Tongue (tissue), 2 donors: ENCODE measurements at regions not wholly inside any gene's neighbourhood (a gene's known extent, or its start where the extent isn't known, plus 50 kb on each side); places are given as distances from the start of the nearest gene placed in this dataset. TPM values are rescaled to one million over a fixed set of nuclear protein-coding genes. Genes with fewer than 3 reads are reported as not detected.

Experiments used
- DNase-seq: peaks from one replicate; pipeline ENCODE4 v3.0.0-alpha.2; 2015
- small RNA-seq: library from RNA; depleted of rRNA; stranded (forward); fragments of <200 nt; gene quantifications from one replicate; pipeline ENCODE3, GENCODE V24; 2014; ENCODE audit warnings: low replicate concordance

GRCh38 chr6:37556881-37557644 lies 57.4 kb upstream of the CCDC167 start:
- no peak for DNase-seq

GRCh38 chr6:37555040-37555781 lies 55.5 kb upstream of the CCDC167 start:
- DNase-seq, result no peak

DNA sequence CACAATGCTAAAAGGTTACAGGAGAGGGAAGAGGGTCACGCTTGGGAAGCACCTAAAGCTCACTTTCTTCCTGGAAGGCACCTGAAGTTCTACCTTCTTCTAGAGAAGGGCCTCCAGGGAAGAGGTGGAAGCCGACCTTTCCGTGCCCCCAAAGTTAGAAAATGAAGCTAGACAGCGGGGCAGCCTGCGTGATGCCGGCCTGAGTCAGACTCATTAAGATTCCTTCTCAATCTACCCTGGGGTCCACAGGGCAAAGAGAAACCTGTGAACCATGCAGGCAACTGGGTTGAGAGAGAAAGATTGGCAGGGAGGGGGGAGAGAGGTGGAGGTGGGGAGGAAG lies 54.8 kb upstream of the CCDC167 start:
- no peak for DNase-seq

DNA sequence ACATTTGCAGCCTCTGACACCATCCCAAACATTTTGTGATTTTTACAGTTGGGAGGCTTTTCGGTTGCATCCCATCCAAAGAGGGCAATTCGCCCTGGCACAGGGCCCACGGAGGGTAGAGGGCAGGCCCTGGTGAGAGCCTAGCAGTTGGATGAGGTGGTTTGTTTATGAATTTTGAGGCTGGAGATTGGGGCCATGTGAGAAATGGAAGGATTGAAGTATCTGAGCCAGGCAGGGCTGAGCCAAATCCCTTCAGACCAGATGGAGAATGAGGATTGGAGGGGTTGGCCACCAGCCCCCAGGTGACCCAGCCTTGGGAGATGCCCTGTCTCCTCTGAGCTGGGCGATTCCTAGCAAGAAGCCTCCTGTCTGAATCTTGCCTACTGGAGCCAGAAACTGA lies 52.6 kb upstream of the CCDC167 start:
- no peak for DNase-seq

GRCh38 chr6:37551867-37552266 lies 52.2 kb upstream of the CCDC167 start:
- no peak for DNase-seq

- no peak for DNase-seq
Measured at GRCh38 chr6:37551446-37551845, 51.8 kb upstream of the CCDC167 start.

DNA sequence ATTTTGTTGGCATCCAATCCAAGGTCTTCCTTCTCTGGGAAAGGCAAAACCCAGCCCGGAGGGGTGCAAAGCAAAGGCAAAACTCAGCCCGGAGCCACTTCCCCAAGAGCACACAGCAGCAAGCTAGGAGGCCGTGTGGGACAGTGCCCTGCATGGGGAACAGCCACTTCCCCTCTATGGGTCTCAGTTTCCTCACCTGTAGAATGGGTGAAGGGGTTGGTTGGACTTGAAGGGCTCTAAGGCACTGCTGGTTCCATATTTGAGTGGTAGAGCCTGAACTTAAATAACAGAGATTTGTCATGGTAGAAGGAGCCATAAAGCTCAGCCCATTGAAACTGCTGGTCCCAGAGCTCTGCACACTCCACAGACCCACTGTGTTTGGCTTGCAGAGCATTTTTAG lies 51.3 kb upstream of the CCDC167 start:
- DNase-seq, result no peak

DNA sequence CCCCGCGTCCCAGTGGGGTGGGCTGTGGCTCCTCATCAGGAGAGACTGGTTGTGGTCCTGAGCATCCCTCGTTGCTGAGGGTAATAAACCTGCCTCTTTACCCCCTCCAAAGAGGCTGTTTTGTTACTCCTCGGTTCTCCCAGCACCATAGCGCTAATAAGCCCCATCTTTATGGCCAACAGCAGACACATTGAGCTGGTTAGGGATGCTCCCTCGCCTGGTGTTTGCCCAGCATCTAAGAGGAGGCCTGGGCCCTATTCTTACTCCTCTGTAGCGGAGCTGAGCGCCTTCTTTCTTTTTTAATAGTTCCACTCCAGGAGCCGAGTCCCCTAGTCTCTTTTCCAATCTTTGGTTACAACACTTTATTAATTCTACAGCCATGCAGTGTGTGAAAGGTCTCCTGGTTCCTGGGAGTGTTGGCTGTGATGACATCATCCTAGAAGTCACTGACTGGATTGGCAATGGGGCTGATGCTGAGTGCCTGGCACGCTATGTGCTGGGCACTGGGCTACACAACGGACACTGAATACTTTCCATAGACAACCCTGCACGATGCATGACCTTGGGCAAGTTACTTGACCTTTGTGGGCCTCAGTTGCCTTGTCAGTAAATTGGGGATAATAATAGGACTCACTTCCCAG lies 50.6 kb upstream of the CCDC167 start:
- DNase-seq, result no peak

- no peak for DNase-seq
Measured at GRCh38 chr6:37549558-37549957, 49.9 kb upstream of the CCDC167 start.

Small RNAs in the stretch of these regions (small RNA-seq; reads per million reads assigned to genes)
- not detected for gene MIR4462
